Fibroblast of skin of right quadriceps (primary cell): ENCODE measurements at regions not wholly inside any gene's neighbourhood (a gene's known extent, or its start where the extent isn't known, plus 50 kb on each side); places are given as distances from the start of the nearest gene placed in this dataset.

Source experiments
- DNase-seq: peaks from one replicate; pipeline ENCODE4 v3.0.0-alpha.2; 2013

GRCh38 chr6:119586250-119586882, 236.8 kb upstream of the MAN1A1 start:
- DNase-seq: no peak

DNA sequence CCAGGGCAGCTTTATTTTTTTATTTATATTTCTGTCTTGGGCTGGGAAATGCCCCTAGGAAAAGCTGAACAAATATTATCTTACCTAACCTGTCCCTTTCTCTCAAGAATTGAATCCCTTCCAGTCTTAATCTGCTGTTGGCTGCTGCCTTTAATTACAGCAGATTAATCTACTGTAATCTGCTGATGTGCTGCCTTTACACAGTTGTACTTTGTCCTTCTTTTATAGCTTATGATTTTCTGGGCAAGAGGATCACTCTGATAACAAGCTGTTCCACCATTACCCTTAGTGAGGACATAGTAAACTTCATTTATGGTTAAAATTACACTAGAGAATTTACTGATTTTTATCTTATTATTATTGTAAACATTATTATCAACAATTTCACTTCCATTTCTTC, 234.5 kb upstream of the MAN1A1 start:
- no peak for DNase-seq

DNA sequence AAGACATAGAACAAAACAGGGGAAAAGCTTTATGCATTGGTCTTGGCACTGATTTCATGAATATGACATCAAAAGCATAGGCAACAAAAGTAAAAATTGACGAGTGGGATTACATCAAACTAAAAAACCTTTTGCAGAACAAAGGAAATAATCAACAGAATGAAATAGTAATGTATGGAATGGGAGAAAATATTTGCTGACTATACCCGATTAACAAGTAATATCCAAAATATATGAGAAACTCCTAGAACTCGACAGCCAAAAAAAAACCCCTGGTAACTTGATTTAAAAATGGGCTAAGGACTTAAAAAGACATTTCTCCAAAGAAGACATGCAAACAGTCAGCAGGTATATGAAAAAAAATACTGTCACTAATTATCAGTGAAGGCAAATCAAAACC, 231.7 kb upstream of the MAN1A1 start:
- no peak for DNase-seq

DNA sequence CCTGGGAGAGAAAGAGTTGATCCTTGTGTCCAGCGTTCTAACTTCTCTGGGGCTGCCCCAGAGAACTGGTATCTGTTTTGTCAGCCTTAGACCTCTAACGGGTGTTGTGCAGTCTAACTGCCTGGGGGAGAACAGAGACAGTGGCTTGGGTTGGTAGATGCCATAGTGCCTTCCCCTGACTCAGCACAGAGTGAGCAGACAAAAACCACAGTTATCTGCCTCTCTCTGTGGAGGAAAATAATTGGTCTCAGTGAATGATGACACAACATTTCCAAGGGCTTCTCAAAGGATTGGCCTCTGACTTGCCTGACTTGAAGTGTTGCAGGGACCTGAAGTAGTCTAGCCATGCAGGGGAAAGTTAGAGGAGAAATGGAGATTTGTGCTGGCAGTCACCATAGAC, 226.2 kb upstream of the MAN1A1 start:
- DNase-seq: peak; percentile 85

DNA sequence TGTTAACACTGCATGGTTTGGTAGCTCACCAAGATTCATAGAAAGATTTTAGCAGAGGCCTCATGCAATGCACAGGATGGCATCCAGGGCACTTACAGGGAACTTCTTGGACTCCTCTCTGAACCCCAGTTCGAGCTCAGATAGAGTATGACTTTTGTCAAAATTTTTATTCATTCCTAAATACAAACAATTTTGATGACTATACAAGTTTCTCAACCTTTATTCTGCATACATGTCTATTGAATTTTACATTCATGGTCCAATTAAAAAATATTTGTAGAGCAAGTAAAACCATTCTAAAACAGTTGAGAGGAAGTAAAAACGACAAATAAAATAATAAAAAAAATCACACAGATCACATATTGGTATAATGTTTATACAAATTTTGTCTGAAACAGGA, 219.0 kb upstream of the MAN1A1 start:
- no peak for DNase-seq

- no peak for DNase-seq
Observed at GRCh38 chr6:119566546-119567260, 217.1 kb upstream of the MAN1A1 start.

DNA sequence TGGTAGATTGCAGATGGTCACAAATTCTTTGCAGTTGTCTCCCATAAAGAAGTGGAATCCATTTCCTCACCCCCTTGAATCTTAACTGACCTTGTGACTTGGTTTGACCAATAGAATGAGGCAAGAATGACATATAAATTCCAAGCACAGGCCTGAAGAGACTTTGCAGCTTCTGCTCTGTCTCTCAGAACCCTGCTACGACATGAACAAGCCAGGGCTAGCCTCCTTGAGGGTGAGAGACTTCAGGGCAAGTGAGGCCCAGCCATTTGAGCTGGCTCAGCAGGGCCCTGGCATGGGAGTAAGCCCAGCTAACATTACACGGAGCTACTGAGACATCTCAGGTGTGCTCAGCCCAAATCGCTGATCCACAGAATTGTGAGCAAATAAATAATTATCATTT, 216.3 kb upstream of the MAN1A1 start:
- no peak for DNase-seq

GRCh38 chr6:119562168-119562567, 212.6 kb upstream of the MAN1A1 start:
- DNase-seq: no peak

DNA sequence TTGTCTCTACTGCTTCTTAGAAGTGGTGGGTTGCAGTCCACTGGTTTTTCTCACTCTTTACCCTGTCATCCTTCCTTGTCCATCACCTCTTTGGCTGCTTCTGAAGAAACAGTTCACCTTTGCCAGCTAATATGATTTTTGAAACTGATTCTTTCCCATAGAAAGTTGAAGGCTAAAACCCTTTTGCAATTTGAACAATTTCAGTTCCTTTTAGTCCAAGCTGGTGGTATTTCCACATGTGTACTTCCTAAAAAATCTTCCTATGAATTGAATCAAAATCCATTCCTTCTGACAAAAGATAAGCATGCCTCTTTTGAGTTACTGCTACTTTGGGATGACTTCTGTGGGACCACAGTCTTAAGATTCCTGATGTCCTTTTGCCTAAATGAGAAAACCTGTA, 210.0 kb upstream of the MAN1A1 start:
- no peak for DNase-seq

DNA sequence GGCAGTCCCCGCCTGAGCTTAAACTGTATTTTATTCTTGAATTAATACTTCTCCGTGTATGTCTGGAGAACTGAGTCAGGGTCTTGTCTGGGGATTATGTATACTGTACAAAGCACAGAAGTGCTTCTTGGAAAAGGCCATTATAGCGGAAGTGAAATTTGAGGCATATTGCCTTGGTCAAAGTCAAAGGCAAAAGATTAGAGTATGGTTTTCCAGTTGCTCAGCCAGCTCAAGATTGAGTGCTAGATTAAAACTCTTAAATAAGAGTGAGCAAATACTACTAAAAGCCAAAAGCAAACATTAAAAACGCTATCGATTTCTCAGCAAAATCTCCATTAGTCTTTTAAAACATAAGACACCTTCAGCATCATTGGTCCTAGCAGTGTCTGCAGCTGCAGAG, 207.7 kb upstream of the MAN1A1 start:
- no peak for DNase-seq

DNA sequence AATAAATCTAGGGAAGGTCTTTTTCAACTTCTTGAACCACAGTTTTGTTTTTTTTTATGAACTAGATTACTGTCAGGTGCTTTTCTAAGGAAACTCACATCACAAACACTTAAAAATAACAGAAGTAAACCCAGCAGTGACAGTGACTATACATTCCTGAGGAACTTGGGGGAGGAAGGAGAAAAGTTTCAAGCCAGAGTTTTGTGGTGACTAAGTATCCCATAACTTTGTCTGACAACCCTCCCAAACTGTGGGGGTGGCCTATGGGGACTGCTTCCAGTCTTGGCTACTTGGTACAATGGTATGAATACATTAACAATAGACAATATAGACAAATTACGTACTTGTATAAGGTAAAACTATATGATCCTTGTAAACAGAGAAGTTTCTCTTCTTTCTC, 202.5 kb upstream of the MAN1A1 start:
- DNase-seq: peak; percentile 56

GRCh38 chr6:119547024-119547423, 197.5 kb upstream of the MAN1A1 start:
- DNase-seq: no peak

DNA sequence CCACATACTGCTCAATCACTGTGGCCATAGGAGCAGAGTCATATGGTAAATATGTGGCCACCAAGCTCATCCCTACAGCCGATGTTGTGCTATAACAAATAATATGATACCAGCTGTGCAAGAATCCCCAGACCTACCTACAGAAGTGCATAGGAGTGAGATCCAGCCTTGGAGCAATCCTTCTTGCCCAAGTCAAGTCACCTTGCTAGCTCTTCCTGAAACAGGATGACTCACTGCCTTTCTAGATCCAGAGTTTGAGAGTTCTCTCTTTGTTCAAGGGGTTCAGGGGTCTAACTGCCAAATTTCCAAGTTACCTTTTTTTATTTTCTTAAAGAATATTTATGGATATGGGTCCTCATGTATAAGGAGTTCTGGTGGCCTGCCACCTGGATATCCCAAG, 195.7 kb upstream of the MAN1A1 start:
- DNase-seq: no peak

GRCh38 chr6:119544325-119545175, 195.0 kb upstream of the MAN1A1 start:
- DNase-seq: no peak

GRCh38 chr6:119543332-119543731, 193.8 kb upstream of the MAN1A1 start:
- DNase-seq: no peak

GRCh38 chr6:119542037-119542436, 192.5 kb upstream of the MAN1A1 start:
- DNase-seq: no peak

- peak; percentile 100 for DNase-seq
Observed at GRCh38 chr6:119541132-119541905, 191.8 kb upstream of the MAN1A1 start.

DNA sequence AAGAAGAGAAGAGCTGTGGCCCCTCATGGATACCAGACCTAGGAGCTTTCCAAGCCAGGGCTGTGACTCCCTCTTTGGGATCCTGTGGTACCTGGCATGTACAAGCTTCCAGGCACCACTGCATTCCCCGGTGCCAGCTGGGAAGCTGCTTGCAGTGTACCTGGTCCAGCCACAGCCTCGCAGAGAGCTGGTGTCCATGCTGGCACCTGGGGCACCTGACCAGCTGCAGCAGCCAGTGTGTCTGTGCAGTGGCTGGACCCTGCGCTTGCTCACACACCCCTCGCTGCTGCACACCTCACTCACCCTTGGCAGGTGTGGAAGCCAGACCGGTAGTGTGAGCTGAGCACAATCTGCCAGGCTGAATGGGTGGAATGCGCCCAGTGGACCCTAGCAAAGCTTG, 190.9 kb upstream of the MAN1A1 start:
- DNase-seq: no peak

DNA sequence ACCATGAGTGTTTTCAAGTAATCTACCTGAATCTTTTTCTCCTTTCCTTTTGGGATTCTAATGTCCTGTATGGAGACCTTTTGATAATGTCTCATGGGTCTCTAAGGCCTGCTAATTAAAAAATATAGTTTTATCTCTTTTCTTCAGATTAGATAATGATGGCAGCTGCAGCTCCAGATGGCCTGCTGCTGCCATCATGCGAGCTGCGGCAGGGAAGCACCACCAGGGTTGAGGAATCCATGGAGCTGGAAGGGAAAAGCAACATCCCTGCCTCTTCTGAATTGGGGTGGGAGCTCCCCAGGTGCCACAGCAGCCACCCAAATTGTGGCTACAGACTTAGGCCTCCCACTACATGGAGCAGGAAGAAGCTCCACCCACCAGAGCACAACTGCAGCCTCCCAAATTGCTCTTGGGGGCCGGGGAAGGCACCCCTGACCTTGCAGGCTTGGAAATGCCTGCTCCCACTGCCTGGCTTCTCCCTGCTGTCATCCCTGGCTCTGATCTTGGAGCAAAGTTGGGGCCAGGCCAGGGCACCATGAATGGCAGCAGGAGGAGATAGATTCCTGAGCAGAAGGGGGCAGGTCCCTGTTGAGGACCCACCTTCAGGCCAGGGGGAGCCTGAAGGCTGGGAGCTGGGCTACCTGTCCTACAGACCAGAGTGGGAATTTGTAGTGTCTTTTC, 189.6 kb upstream of the MAN1A1 start:
- DNase-seq: no peak

GRCh38 chr6:119536666-119537065, 187.1 kb upstream of the MAN1A1 start:
- no peak for DNase-seq

DNA sequence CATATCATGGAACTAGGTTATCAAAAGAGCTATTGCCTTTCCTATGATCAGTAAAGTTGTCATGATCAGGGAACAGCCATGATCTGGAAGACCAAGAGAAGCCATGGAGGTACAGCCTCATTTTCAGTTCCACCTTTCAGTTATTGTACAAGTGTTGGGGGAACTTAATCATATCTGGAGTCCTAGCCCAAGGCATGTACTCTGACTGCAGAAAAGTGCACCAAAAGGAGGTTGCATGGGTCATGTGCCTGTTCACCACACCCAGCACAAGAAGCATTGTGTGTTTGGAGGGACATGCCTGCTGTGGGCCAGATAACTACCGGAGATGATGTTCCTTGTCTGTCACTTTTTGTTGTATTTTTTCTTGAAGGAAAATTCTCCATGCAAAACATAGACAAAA, 185.8 kb upstream of the MAN1A1 start:
- DNase-seq: no peak

DNA sequence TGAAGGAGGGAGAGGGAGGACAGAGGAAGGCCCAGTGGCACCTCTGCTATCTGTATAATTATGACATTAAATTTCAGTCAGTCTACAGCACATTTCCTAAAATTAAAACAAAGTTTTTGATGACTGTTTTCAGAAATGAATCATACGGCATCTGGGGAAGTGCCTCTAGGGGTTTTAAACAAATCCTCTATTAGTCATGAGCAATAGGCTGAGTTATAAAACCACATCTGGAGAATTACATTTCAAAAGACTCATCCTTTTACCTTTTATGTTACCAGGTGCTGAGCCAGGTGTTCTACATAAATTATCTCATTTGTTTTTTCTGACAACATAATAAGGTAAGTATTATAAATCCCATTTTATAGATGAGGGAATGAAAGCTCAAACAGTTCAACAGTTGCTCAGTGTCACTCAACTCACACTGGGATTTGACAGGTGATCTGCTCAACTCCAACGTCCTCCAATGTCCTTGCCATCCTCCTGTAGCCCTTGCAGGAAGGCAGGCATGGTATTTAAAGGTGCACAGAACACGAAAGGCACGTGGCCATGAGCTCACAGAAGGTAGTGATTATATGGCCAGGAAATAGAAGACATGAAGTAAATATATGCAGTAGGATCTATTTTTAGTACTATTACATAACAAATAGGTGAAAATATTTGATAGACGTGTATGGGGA, 184.2 kb upstream of the MAN1A1 start:
- DNase-seq: peak; percentile 65
